ENCODE measurements at regions not wholly inside any gene's neighbourhood (a gene's known extent, or its start where the extent isn't known, plus 50 kb on each side); places are given as distances from the start of the nearest gene placed in this dataset.

DNA sequence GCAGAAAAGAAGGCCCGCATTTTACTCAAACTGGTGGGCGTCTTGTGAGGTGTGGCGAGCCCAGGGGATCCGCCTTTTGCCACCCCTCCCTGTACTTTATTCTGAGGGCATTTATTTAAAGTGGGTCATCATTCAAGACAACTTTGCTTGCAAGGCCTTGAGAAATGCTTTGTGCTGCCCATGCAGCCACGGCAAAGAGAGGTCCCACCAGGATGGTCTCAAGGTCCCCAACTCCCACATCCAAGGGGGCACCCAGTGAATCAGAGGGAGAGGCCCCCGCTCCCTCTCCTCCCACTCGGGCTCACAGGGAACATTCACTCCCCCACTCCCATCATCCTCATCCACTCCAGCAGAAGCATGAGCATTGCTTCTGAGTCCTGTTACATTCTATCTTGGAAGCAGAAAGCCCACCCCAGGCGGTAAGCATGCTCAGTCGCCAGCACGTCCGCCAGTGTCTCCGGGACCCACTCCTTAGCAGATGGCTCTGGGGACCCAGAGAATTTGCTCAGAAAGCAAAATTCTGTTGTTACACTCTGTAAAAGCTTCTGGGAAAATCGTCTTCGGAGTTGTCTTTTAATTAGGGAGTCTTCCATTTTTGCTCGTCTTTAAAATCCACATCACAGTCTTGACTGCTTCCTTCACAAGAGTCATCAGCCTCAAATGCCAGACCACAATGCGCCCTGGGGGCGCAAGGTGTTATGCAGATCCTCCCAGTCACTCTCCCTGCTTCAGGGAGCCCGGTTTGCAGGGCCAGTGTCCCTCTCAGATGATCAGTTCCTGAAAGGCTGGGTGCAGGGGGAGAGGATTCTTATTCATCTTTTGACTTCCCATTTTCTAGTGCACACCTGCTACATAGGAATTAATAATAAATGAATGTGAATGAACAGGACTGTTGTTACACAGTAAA is 99.4 kb upstream of the NCK2 start:
- H3K4me3 ChIP-seq (replicated peaks; ENCODE audit: low read depth, low read length): no peak overlapping the region
- DNase-seq (ENCODE audit: extremely low read depth, low read depth): no peak
- TF ChIP-seq, protein P1, sequence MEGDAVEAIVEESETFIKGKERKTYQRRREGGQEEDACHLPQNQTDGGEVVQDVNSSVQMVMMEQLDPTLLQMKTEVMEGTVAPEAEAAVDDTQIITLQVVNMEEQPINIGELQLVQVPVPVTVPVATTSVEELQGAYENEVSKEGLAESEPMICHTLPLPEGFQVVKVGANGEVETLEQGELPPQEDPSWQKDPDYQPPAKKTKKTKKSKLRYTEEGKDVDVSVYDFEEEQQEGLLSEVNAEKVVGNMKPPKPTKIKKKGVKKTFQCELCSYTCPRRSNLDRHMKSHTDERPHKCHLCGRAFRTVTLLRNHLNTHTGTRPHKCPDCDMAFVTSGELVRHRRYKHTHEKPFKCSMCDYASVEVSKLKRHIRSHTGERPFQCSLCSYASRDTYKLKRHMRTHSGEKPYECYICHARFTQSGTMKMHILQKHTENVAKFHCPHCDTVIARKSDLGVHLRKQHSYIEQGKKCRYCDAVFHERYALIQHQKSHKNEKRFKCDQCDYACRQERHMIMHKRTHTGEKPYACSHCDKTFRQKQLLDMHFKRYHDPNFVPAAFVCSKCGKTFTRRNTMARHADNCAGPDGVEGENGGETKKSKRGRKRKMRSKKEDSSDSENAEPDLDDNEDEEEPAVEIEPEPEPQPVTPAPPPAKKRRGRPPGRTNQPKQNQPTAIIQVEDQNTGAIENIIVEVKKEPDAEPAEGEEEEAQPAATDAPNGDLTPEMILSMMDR (IDR thresholded peaks at IDR 0.05; ENCODE audit: low read depth, low read length, missing control alignments): no peak

DNA sequence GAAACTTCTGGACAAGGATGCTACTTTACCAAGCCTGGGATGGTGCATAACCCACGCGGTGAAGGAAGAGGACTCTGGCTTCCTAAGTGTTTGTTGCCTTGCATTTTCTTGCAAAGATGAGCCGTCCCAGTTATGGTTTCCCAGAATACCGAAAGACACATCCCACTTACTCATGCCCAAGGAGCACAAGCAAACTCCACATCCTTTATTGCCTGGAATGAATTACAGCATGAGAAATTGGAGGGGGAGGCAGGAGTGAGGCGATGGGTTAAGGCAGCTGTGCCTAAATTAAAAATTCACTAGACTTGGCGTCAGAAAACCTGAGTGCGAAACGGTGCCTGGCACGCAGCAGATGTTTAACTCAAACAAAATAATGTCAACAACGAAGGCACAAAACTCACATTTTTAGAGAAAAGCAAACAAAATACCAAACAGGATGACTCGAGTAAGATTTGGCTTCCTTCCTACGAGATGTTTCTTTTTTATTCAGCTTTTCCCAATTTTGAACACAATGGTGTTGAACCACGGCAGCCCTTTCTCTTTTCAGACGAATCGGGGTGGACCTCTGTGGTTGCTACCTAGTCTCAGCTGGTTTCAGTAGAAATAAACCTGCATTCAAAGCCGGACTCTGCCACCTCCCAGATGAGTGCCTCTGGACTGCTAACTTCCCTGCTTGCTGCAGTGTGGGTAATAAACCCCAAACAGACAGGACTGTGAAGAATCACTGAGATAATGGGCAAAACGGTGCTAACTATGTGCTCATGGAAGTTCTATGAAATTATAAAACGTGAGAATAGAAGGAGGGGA is 100.3 kb upstream of the NCK2 start:
- TF ChIP-seq, protein P1 (IDR thresholded peaks at IDR 0.05; ENCODE audit: low read depth, low read length, missing control alignments): no peak
- H3K4me3 ChIP-seq (replicated peaks; ENCODE audit: low read depth, low read length): no peak overlapping the region
- no peak for DNase-seq (ENCODE audit: extremely low read depth, low read depth)

DNA sequence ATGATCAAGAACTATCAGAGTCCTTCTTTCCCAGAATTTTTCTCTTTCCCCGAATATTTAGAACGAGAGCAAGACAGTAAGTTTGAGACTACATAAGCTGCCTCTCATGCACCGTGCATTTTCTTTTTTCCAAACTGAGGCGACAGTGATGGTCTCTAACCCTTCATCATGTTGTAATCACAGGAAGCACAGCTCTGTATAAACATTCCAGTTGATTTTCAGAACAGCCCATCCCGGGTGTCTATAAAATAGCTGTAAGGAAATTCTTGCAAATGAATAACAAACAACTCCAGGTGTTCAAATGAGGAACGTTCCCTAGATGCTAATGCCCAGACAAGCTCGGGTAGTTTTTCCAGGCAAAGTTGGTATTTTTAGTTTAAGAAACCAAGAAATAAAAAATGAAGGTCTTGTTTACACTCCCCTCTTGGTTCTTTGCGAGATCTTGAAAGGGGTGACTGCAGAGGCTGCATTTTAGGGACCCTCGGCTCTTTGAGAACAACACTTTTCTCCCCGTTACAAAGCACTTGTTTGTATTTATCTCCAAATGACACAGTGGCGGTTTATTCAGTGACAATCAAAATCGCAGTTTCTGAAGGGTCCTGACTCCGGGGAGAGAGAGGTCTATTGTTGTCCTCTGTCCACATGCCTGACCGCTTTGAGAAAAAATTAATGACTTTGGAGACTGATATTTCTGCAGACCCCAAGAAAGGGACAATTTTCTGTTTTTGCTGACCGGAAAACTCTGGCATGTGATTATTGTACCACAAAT is 101.1 kb upstream of the NCK2 start:
- no peak overlapping the region for H3K4me3 ChIP-seq (replicated peaks; ENCODE audit: low read depth, low read length)
- DNase-seq (ENCODE audit: extremely low read depth, low read depth): no peak
- TF ChIP-seq, protein P1 (IDR thresholded peaks at IDR 0.05; ENCODE audit: low read depth, low read length, missing control alignments): no peak

DNA sequence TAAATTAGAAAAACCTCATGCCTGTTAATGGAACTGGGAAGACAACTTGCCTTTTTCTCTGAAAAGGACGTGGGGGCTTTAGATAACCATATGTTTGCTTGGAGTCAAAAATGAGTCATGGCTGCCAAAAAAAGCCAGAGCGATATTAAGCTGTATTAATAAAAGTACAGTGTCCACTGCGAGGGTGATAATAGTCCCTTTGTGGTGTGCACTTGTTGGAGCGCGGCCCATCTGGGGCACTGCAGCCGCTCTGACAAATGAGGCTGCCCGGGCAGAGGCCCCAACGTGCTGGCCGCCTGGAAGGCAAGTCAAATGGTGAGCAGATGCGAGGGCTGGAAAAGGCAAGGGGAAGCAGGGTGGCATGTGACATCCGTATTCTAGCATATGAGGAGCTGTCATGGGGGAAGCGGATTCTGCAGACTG is 103.3 kb upstream of the NCK2 start:
- no peak for DNase-seq (ENCODE audit: extremely low read depth, low read depth)
- TF ChIP-seq, protein P1 (IDR thresholded peaks at IDR 0.05; ENCODE audit: low read depth, low read length, missing control alignments): no peak
- H3K4me3 ChIP-seq (replicated peaks; ENCODE audit: low read depth, low read length): no peak overlapping the region

DNA sequence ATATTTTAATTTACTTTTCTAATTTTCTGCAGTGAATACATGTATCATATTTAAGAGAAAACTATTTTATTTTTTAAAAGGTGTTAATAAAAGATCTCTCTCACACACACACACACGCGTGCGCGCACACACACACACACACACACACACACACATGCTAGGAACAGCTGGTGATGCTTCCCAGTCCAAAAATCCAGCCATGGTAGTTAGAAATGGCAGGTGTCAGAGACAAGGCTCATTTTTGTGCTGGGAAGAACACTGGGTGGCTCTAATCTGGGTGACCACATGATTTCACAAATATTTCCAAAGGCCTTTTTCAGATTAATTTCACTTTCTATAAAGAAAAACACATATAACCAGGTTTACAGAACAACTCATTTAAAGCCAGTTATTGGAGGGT is 104.5 kb upstream of the NCK2 start:
- DNase-seq (ENCODE audit: extremely low read depth, low read depth): no peak
- H3K4me3 ChIP-seq (replicated peaks; ENCODE audit: low read depth, low read length): no peak overlapping the region
- TF ChIP-seq, protein P1 (IDR thresholded peaks at IDR 0.05; ENCODE audit: low read depth, low read length, missing control alignments): no peak

DNA sequence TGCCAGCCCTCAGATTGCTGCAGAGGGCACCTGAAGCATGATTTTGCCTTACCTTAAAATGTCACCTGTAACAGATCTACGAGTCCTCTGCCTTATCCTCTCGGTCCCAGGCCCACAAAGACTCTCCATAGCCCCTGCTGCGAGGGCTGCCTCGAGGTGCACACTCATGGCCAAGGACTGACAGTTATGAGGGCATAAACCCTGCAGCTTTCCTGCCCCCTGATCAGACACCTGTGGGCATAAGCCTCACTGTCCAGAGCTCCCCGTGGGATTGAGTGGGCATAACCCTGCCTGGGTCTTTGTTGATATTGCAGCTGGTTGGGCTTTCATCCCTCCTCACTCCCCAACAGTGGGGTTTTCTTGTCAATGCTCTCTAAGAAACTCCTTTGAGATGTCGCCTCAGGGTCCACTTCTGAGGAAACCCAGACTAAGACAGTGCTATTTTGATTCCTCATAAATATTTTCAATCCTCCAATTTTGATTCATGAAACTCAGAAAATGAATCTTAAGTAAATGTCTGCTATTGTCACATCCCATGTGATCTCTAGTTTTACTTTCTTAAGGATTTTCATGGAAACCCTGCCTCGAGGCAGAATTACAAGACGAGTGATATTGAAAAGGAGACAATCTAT is 108.5 kb upstream of the NCK2 start:
- H3K4me3 ChIP-seq (replicated peaks; ENCODE audit: low read depth, low read length): no peak overlapping the region
- DNase-seq (ENCODE audit: extremely low read depth, low read depth): no peak
- TF ChIP-seq, protein P1 (IDR thresholded peaks at IDR 0.05; ENCODE audit: low read depth, low read length, missing control alignments): no peak
